ENCODE measurements at regions not wholly inside any gene's neighbourhood (a gene's known extent, or its start where the extent isn't known, plus 50 kb on each side); places are given as distances from the start of the nearest gene placed in this dataset.

- TF ChIP-seq CTCF (conservative IDR thresholded peaks at IDR 0.05) (no peak), ZFX (IDR thresholded peaks at IDR 0.05) (no peak)
Measured at GRCh38 chr6:159116343-159116742, 52.9 kb upstream of the FNDC1 start.
